HEK293 (cell line): ENCODE measurements at regions not wholly inside any gene's neighbourhood (a gene's known extent, or its start where the extent isn't known, plus 50 kb on each side); places are given as distances from the start of the nearest gene placed in this dataset.
A peak's percentile ranks its signal among the peaks of the same experiment; 100 is the strongest.

ENCODE experiments used
- CTCF ChIA-PET: fragments of 350-600 bp; formaldehyde crosslinking; extraction: SDS; loops from one replicate; lab custom pipeline; 2021; ENCODE audit warnings: antibody characterized with exemption; lab: Yijun Ruan, JAX
- POLR2A ChIA-PET: fragments of 300-600 bp; formaldehyde crosslinking; extraction: SDS; loops from one replicate; lab custom pipeline; 2020; ENCODE audit warnings: antibody characterized with exemption, inconsistent platforms; lab: Yijun Ruan, JAX
- H3K27ac ChIP-seq: fragments of 200-500 bp; sonication (Bioruptor generic); 2 replicates; pipeline ENCODE4 v1.5.1; 2014; ENCODE audit warnings: low read depth, low read length, control low read depth, inconsistent platforms; ENCODE audit errors: extremely low read depth
- H3K36me3 ChIP-seq, 2 experiments: fragments of 200-500 bp in 1 of 2; sonication (Bioruptor generic) in 1 of 2; 1 replicate in 1 of 2; 2 replicates in 1 of 2; pipeline ENCODE4 v1.5.1; 2014 to 2017; ENCODE audit warnings: inconsistent platforms in 2 of 2, low read length in 2 of 2; ENCODE audit not compliant: control insufficient read depth in 2 of 2, insufficient read depth in 1 of 2
- H3K4me1 ChIP-seq: fragments of 200-500 bp; sonication (Bioruptor generic); 2 replicates; pipeline ENCODE4 v1.5.1; 2014; ENCODE audit warnings: mild to moderate bottlenecking, low read length, inconsistent platforms; ENCODE audit not compliant: control insufficient read depth, insufficient read depth
- H3K4me3 ChIP-seq: 2 replicates; pipeline ENCODE4 v1.5.1; 2011; ENCODE audit warnings: low read depth, mild to moderate bottlenecking, control low read depth, low read length, moderate library complexity
- H3K9me3 ChIP-seq: fragments of 200-500 bp; sonication (Bioruptor generic); 2 replicates; pipeline ENCODE4 v1.5.1; 2014; ENCODE audit warnings: low read depth, low read length, inconsistent platforms; ENCODE audit not compliant: control insufficient read depth, insufficient read depth
- GLI2 ChIP-seq: fragments of 450-650 bp; formaldehyde crosslinking; IDR thresholded peaks from 2 replicates; pipeline ENCODE4; 2017; ENCODE audit warnings: missing biosample characterization, missing genetic modification characterization, low read depth, borderline replicate concordance
- GLI4 ChIP-seq: fragments of 450-650 bp; formaldehyde crosslinking; IDR thresholded peaks from 2 replicates; pipeline ENCODE4 v1.5.1; 2016; ENCODE audit warnings: missing biosample characterization, missing genetic modification characterization
- SP7 ChIP-seq: fragments of 450-650 bp; formaldehyde crosslinking; IDR thresholded peaks from 2 replicates; pipeline ENCODE4 v1.5.1; 2016; ENCODE audit warnings: missing biosample characterization, missing genetic modification characterization
- ZNF157 ChIP-seq: fragments of 450-650 bp; formaldehyde crosslinking; IDR thresholded peaks from 2 replicates; pipeline ENCODE4 v1.5.1; 2016; ENCODE audit warnings: missing biosample characterization, missing genetic modification characterization
- ZNF169 ChIP-seq: fragments of 450-650 bp; formaldehyde crosslinking; IDR thresholded peaks from 2 replicates; pipeline ENCODE4 v1.5.1; 2016; ENCODE audit warnings: missing biosample characterization, missing genetic modification characterization
- ZNF175 ChIP-seq: fragments of 450-650 bp; formaldehyde crosslinking; IDR thresholded peaks from 2 replicates; pipeline ENCODE4 v1.5.1; 2016; ENCODE audit warnings: missing biosample characterization, missing genetic modification characterization
- ZNF214 ChIP-seq: fragments of 450-650 bp; formaldehyde crosslinking; IDR thresholded peaks from 2 replicates; pipeline ENCODE4 v1.5.1; 2017; ENCODE audit warnings: missing biosample characterization, mild to moderate bottlenecking, missing genetic modification characterization, borderline replicate concordance
- ZNF221 ChIP-seq: fragments of 450-650 bp; formaldehyde crosslinking; IDR thresholded peaks from 2 replicates; pipeline ENCODE4 v1.5.1; 2017; ENCODE audit warnings: missing biosample characterization, missing genetic modification characterization, borderline replicate concordance
- ZNF280C ChIP-seq: fragments of 450-650 bp; formaldehyde crosslinking; IDR thresholded peaks from 2 replicates; pipeline ENCODE4 v1.5.1; 2016; ENCODE audit warnings: missing biosample characterization, missing genetic modification characterization
- ZNF341 ChIP-seq: fragments of 450-650 bp; formaldehyde crosslinking; IDR thresholded peaks from 2 replicates; pipeline ENCODE4; 2016; ENCODE audit warnings: low read depth, missing biosample characterization, missing genetic modification characterization
- ZNF423 ChIP-seq: fragments of 450-650 bp; formaldehyde crosslinking; IDR thresholded peaks from 2 replicates; pipeline ENCODE4 v1.5.1; 2016; ENCODE audit warnings: missing biosample characterization, missing genetic modification characterization
- ZNF580 ChIP-seq: fragments of 450-650 bp; formaldehyde crosslinking; IDR thresholded peaks from 2 replicates; pipeline ENCODE4 v1.5.1; 2016; ENCODE audit warnings: missing biosample characterization, missing genetic modification characterization
- ZNF692 ChIP-seq: fragments of 450-650 bp; formaldehyde crosslinking; IDR thresholded peaks from 2 replicates; pipeline ENCODE4 v1.5.1; 2016; ENCODE audit warnings: missing biosample characterization, missing genetic modification characterization
- ZNF776 ChIP-seq: fragments of 450-650 bp; formaldehyde crosslinking; IDR thresholded peaks from 2 replicates; pipeline ENCODE4 v1.5.0; 2017; ENCODE audit warnings: missing biosample characterization, missing genetic modification characterization, borderline replicate concordance

- Histone ChIP-seq H3K27ac (no peak overlapping the region), H3K9me3 (no peaks in the 10 kb centered on the region), H3K4me1 (no peaks in the 10 kb centered on the region), H3K36me3 (no peaks in the 10 kb centered on the region), H3K4me3 (no peak overlapping the region)
- no peak for TF ChIP-seq ZNF175 (tag by site-specific recombination)
- no peak for TF ChIP-seq SP7 (tag by site-specific recombination)
- no peak for TF ChIP-seq ZNF776 (tag by site-specific recombination)
- no peak for TF ChIP-seq GLI4 (tag by site-specific recombination)
- TF ChIP-seq ZNF280C (tag by site-specific recombination) = no peak
- TF ChIP-seq ZNF341 = no peak
- no peak for TF ChIP-seq ZNF580 (tag by site-specific recombination)
- TF ChIP-seq ZNF214 = no peak
- no peak for TF ChIP-seq ZNF157 (tag by site-specific recombination)
- TF ChIP-seq ZNF221 (tag by site-specific recombination) = no peak
- TF ChIP-seq ZNF692 = no peak
- TF ChIP-seq GLI2 (tag by site-specific recombination) = no peak
- TF ChIP-seq ZNF423 (tag by site-specific recombination) = no peak
- CTCF ChIA-PET = interaction anchor here (0.5 to 4.6 kb wide), 8 partner anchors 10 to 328 kb away, joined by 5 to 74 read pairs (median 47); no protein-coding TSS in a partner anchor
- POLR2A ChIA-PET = no interaction called here
Measured at GRCh38 chr15:68877626-68878025, 52.7 kb upstream of the SPESP1 start.

GRCh38 chr15:68880382-68880781 is 49.9 kb upstream of the SPESP1 start:
- no peaks in the 10 kb centered on the region for H3K4me1 ChIP-seq
- peak; percentile 91 for TF ChIP-seq ZNF157 (tag by site-specific recombination)
- TF ChIP-seq ZNF169 (tag by site-specific recombination) = no peak
- ChIA-PET POLR2A (no interaction called here), CTCF (interaction anchor here (1.0 to 2.2 kb wide), 4 partner anchors 45 to 330 kb away, joined by 3 to 13 read pairs (median 8); no protein-coding TSS in a partner anchor)
- H3K4me3 ChIP-seq = no peak overlapping the region
- no peaks in the 10 kb centered on the region for H3K9me3 ChIP-seq
- H3K36me3 ChIP-seq = no peaks in the 10 kb centered on the region
- no peak overlapping the region for H3K27ac ChIP-seq
